ENCODE measurements at regions not wholly inside any gene's neighbourhood (a gene's known extent, or its start where the extent isn't known, plus 50 kb on each side); places are given as distances from the start of the nearest gene placed in this dataset.

GRCh38 chr2:226443112-226443511, 356.5 kb downstream of the IRS1 start:
- H3K79me2 ChIP-seq: no peaks in the 10 kb centered on the region
- no peaks in the 10 kb centered on the region for H3K36me3 ChIP-seq (replicated peaks; ENCODE audit: insufficient read depth, low read depth)
- no peak overlapping the region for H3K27ac ChIP-seq
- no peaks in the 10 kb centered on the region for H3K27me3 ChIP-seq
- TF ChIP-seq CTCF (IDR thresholded peaks at IDR 0.05; ENCODE audit: poor library complexity) (no peak), EZH2phosphoT487 (IDR thresholded peaks at IDR 0.05; ENCODE audit: low read depth, severe bottlenecking, unreplicated experiment) (no peak), EZH2 (IDR thresholded peaks at IDR 0.05; ENCODE audit: borderline replicate concordance) (no peak)
- H3K9me2 ChIP-seq (replicated peaks; ENCODE audit: insufficient read depth): no peaks in the 10 kb centered on the region
- 81% methylated on average over 5 of the region's 5 CpGs for WGBS (ENCODE audit: low lambda C conversion rate, missing lambda C conversion rate)
- peaks cover 16% of the 10 kb centered on the region for H3K4me1 ChIP-seq (ENCODE audit: insufficient read depth)
- no peak for DNase-seq (ENCODE audit: low spot score)
- H4K20me1 ChIP-seq (ENCODE audit: insufficient read depth, poor library complexity, severe bottlenecking): no peaks in the 10 kb centered on the region
- H3K4me3 ChIP-seq: no peak overlapping the region
- no peaks in the 10 kb centered on the region for H3K9me3 ChIP-seq (ENCODE audit: low read depth)
- no peak overlapping the region for H2AFZ ChIP-seq
- no peak overlapping the region for H3K4me2 ChIP-seq

DNA sequence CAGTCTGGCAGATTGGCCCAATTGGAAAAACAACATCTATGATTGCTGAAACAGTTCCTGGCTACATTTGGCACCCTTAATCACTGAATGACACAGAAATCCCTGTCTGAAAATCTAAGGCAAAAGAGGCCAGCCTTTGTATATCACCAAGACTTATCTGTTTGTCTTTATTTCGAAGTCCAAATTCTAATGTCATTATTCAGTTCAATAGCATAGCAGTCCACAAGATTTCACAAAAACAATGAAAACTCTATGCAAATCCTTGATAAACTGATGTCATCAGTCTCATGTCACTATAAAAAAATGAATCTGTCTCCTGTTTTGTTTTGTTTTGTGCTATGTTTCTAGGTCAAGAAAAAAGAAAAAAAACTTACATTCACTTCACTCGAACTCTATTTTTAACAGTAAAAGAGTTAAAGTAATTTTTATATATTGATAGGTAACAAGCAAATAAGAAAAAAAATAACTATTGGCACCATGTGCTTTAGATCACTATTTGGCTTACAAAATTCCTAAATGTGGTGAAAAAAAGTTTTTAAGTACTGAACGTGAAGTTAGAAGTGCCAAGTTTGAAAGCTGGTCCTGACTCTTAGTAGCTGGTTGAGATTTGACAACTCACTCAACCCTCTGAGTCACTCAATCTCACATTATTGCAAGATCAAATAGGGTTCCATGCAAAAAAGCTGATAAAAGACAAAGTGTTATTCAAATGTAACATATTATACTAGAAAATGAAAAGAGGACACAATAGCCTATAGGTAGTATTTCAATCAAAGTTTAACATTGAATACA, 359.3 kb downstream of the IRS1 start:
- 67% methylated on average over 3 of the region's 3 CpGs for WGBS (ENCODE audit: low lambda C conversion rate, missing lambda C conversion rate)
- peaks cover 9% of the 10 kb centered on the region for H3K4me1 ChIP-seq (ENCODE audit: insufficient read depth)
- no peaks in the 10 kb centered on the region for H3K79me2 ChIP-seq
- DNase-seq (ENCODE audit: low spot score): no peak
- no peak overlapping the region for H2AFZ ChIP-seq
- TF ChIP-seq EZH2phosphoT487 (IDR thresholded peaks at IDR 0.05; ENCODE audit: low read depth, severe bottlenecking, unreplicated experiment) (no peak), CTCF (IDR thresholded peaks at IDR 0.05; ENCODE audit: poor library complexity) (no peak), EZH2 (IDR thresholded peaks at IDR 0.05; ENCODE audit: borderline replicate concordance) (no peak)
- no peaks in the 10 kb centered on the region for H3K9me2 ChIP-seq (replicated peaks; ENCODE audit: insufficient read depth)
- H3K4me2 ChIP-seq: no peak overlapping the region
- no peak overlapping the region for H3K27ac ChIP-seq
- H4K20me1 ChIP-seq (ENCODE audit: insufficient read depth, poor library complexity, severe bottlenecking): no peaks in the 10 kb centered on the region
- no peaks in the 10 kb centered on the region for H3K9me3 ChIP-seq (ENCODE audit: low read depth)
- H3K36me3 ChIP-seq (replicated peaks; ENCODE audit: insufficient read depth, low read depth): no peaks in the 10 kb centered on the region
- no peak overlapping the region for H3K4me3 ChIP-seq
- no peaks in the 10 kb centered on the region for H3K27me3 ChIP-seq

GRCh38 chr2:226439337-226439736, 360.3 kb downstream of the IRS1 start:
- WGBS (ENCODE audit: low lambda C conversion rate, missing lambda C conversion rate): 90% methylated on average over 6 of the region's 6 CpGs
- Histone ChIP-seq H3K9me3 (ENCODE audit: low read depth) (no peaks in the 10 kb centered on the region), H3K4me1 (ENCODE audit: insufficient read depth) (peaks cover 3% of the 10 kb centered on the region), H3K36me3 (replicated peaks; ENCODE audit: insufficient read depth, low read depth) (no peaks in the 10 kb centered on the region), H3K27ac (no peak overlapping the region), H3K4me3 (no peak overlapping the region), H3K4me2 (no peak overlapping the region), H3K79me2 (no peaks in the 10 kb centered on the region), H3K27me3 (no peaks in the 10 kb centered on the region), H3K9me2 (replicated peaks; ENCODE audit: insufficient read depth) (no peaks in the 10 kb centered on the region), H4K20me1 (ENCODE audit: insufficient read depth, poor library complexity, severe bottlenecking) (no peaks in the 10 kb centered on the region), H2AFZ (no peak overlapping the region)
- no peak for DNase-seq (ENCODE audit: low spot score)
- no peak for TF ChIP-seq EZH2phosphoT487 (IDR thresholded peaks at IDR 0.05; ENCODE audit: low read depth, severe bottlenecking, unreplicated experiment)
- TF ChIP-seq EZH2 (IDR thresholded peaks at IDR 0.05; ENCODE audit: borderline replicate concordance): no peak
- TF ChIP-seq CTCF (IDR thresholded peaks at IDR 0.05; ENCODE audit: poor library complexity): no peak

Data from hepatocyte (in vitro differentiated cells).